ENCODE measurements at regions not wholly inside any gene's neighbourhood (a gene's known extent, or its start where the extent isn't known, plus 50 kb on each side); places are given as distances from the start of the nearest gene placed in this dataset.

DNA sequence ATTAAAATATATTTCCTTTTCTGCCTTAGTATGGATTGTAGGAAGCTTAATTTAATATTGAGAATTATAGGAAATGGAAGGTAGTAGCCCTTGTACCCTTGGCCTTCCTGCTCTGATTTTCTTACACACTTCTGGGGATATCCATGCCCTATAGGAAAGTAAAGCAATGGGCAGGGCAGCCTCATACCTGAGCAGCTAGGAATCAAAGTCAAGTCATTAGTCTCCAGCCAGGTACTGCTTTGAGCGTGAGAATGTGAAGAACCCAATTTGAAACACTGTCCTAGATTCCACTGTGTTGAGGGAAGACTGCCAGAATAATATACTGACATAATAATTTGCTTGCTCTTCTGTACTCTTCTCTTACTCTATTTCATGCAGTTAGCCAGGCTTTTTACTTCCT, 51.0 kb upstream of the L3MBTL3 start:
- no peak for DNase-seq (ENCODE audit: low read depth)

DNA sequence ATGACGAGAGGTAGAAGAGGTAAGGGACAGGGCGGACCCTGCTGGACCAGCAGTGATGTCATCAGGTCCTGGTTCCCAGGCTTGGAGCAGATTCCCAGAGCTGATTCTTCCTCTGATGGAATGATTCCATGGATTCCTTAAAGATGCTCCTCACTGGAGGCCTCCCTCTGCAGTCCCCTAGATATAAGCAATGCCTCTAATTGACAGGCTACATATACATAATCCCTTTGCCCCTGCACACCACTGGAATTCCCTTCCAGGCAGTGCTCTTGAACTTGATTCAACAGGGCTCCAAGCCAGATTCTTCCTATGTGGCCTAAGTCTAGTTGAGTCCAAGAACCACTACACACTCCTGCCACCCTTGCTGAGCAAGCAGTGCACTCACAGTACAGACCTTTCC, 52.3 kb upstream of the L3MBTL3 start:
- no peak for DNase-seq (ENCODE audit: low read depth)

DNA sequence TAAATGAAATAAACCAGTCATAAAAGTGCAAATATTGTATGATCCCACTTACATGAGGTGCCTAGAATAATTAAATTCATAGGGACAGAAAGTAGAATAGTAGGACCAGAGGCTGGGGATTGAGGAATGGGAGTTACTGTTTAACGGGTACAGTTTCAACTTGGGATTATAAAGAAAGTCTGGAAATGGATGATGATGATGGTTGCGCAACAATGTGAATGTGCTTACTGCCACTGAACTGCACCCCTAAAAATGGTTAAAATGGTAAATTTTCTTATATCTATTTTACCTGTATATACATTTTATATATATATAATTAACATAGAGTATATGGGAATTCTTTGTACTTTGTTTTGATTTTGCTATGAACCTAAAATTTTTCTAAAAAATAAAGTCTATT, 53.3 kb upstream of the L3MBTL3 start:
- no peak for DNase-seq (ENCODE audit: low read depth)

DNA sequence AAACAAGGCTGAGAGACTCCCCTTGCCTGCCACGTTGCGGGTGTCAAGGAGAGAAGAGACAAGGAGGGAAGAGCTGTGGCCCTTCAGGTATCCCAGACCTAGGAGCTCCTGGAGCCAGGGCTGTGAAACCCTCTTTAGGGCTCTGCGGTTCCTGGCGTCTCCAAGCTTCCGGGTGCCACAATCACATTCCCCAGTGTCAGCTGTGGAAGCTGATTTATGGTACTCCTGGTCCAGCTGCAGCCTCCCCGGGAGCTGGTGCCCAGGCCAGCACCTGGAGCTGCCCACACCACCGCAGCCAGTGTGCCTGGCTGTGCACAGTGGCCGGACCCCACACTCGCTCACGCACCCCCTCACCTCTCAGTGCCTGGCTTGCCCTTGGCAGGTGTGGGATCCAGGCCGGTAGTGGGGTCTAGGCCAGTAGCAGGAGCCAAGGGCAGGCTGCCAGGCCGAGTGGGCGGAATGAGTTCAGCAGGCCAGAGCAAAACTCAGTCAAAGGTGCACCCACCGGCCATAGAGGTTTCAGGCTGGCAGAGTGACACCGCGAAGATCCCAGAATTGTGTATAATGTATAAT, 58.9 kb upstream of the L3MBTL3 start:
- no peak for DNase-seq (ENCODE audit: low read depth)

DNA sequence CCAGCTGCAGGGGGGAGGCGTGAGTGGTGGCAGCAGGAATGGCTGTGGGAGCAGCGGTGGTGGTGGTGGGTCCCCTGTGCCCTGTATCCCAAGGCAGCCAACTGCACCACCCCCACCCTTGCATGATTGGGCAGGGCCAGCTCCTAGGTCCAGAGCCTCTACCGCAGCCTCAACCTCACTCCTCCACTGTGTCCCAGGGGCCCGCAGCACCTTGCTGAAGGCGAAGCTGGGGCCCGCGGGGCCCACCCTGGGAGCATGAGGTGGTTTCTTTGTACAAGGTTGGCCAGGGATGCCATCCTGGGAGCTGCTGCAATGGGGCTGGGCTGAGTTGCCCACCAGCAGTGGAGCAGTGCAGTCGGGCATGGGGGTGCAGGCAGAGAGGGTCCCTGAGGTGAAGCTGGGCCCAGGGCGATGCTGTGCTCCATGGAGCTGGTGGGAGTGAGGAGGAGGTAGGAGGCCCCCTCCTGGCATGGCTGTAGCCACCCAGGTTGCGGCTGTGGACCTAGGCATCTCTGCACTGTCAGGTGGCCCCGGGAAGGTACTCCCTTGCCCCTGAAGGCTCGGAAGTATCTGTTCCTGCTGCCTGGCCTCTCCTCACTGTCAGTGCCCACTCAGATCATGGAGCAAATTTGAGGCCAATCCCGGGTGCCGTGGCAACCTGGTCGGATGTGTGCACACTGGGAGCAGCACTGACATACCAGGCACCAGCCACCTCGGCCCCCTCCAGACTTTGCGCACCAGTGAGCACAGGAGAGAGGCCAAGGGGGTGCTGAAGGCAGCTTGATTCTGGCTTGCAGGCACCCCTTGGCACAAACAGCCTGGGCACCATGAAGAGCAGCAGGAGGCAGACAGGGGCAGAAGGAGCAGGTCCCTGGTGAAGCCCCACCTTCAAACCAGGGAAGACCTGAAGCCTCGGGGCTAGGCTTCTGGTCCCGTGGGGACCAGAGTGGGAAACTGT, 60.2 kb upstream of the L3MBTL3 start:
- DNase-seq (ENCODE audit: low read depth): no peak

DNA sequence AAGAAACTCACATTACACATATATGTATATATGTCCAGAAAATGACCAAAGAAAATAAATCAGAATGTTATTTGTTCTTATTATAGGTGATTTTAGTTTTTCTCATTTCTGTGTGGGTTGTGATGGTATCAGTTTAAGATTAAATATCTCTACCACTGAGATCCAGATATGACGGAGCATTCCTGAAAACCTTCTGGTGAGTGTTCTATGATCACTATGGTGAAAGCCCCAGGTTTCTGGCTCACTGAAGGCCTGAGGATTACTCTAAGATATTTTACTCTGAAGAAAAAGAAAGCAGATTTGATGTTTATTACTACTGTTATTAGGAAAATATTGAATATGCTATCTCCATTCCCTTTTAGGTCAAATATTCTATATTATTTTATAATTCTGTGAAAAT, 62.8 kb upstream of the L3MBTL3 start:
- peak; percentile 22 for DNase-seq (ENCODE audit: low read depth)

DNA sequence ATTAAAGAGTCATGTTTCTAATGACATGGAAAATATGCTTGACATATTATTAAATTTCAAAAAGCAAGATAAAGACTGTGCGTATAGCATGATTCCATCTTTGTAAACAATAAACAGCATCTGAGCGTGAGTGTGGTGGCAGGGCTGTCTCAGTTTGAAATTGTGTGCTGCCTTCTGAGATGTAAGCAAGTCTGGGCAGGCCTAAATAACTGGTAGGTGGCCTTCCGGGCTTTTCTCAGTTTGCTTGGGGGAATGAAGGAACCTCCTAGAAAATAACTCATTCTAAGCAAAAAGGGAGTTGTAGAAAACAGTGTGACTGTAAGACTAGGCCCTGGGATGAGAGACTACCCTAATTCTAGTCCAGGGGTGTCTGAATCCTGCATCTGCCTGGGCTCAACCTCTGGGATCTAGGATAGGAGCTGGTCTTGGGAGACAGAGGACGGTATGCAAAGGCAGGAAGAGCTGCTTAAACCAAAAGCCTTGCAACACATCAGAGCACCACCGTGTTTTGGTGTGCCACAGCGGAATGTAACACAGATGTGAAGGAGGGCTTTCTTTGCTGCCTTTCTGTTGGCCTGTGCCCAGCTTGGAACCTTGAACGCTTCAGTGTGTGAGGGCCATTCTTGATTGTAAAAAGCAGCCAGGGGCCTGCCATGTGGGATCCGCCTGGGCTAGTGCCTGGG, 63.5 kb upstream of the L3MBTL3 start:
- DNase-seq (ENCODE audit: low read depth): no peak

DNA sequence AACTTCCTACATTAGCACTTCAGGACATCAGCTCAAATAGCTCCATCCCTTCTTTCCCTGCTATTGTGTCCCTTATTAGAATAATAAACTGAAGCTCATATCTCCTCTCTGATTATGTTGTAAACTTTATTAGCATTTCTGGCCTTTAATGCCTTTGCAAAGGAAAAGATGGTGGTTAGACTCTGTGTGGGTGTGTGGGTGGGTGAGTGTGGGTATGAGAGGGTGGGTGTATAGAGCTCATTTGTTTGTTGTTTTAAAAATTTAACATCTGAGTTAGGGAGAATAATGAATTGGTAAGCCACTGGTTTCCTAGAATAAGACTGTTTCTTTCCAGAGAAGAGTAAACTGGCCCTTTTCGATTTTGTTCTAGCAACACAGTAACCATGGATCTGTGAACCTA, 70.6 kb upstream of the L3MBTL3 start:
- no peak for DNase-seq (ENCODE audit: low read depth)

DNA sequence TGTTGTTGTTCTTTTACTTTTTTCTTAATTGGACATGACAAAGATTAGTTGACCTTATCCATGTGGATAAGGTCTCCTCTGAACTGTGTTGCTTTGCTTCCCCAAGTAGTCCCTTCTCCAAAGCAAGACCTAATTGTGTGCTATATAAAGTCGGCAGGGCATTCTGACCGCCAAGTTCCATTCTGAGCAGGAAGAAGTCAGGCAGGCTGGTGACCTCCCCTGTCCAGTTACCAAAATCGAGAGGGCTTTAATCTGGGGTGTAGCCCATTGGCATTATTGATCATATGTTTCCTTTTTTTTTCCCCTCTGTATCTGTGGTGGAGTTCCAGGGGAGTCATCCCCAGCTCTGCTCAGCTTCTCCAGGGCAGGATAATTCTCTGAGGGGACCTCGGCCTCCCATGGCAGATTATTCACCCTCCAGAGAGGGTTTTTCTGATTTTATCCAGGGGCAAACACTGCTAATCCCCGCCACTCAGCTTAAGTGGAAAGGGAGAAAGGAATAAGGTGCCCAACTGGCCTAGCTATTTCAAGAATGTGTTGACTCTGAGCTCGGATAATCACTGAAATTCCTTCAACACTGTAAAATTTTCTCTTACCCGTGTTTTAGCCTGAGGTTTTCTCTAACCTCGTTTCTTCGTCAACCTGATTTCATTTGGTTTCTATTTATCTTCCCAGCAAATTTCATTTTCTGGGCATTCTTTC, 71.8 kb upstream of the L3MBTL3 start:
- DNase-seq (ENCODE audit: low read depth): no peak

DNA sequence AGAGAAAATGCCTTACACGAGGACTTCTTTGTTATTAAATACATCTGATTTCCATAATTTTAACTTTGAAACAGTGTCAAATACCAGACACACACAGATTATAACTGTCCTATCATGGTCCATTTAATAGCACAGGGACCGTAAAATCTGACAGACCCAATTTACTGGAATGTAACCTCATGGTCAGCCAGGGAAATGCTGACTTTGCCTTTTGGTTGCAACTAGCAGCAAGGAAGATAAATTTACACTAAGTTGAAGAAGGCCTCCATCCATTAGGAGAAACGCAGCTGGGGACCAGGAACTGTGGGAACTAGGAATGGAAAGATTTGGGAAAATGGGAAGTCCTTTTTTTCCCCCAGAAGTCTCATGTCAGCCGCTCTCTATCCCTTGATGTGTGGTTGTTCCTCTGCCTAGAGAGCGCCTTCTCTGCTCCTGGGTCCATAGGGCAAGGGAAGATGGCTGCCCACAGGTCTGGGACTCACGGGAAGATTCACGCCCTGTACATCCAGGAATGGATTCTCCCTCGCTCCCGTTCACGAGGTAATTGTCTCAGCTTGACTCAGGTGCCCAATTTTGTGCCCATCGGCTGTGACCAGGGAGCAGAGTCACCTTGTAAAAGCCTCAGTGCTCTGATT, 74.6 kb upstream of the L3MBTL3 start:
- DNase-seq (ENCODE audit: low read depth): no peak

DNA sequence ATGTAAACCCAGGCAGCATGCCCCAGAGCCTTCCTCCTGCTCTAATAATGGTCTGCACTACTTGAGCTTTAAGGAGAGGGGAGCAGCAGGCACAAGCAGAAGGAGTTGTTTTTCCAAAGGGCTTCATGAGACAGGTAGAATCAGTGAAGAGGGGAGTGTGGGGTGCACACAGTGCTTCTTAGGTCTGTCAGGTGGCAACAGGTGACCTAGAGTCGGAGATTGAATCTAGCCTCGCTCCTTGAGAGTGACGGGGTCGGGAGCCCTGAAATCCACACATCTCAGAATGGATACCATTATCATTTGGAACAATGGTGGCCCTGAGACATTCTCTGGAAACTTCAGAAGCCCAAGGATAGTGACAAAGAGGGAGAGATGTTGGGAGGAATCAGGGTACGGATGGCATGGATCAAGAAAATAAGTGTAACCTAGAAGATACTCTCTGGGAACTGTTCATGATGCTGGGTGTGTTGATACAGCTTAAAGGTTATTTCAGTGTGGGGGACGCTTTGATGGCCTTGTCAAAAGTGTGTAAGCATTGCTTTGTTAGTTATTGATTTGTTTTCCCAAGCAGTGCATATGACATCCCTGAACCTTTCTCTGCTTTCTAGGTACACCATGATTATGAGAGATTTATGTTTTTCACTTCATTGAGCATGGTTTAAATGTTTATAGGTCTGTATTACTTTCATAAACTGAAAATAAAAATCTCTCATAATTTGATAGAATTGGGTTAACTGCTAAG, 77.8 kb upstream of the L3MBTL3 start:
- DNase-seq (ENCODE audit: low read depth): no peak

DNA sequence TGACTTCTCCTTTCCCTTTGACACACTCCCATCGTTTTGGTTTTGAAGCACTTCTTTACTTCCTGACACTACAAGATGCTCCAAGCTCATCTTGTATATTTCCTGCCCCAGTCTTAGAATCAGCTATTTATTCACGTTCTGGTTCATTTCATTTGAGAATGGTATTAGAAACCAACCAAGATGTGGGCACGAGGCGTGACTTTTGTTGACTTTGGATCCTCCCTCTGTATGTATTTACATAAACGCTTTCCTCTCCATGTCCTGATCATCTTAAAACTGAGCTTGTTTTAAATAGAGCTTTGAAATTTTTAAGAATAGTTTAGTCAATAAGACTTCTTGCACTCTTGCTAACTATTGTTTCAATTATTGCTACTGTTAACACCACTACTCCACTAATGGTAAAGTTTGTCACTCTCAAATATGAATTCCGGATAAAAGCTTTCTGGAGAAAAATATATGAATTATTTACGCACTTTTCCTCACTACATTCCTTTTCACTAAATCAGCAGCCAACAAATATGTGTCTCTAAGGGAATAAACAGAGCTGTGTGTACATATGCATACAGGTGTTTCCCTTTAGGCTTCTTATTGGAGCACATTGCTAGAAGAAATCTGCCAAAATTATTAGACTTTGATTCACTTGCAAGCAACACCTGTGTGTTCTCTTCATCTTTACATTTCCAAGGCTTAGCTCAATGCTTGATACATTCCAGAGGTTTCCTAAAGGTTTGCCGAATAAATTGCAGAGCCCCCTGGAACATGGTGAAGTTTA, 77.3 kb upstream of the TMEM244 start:
- no peak for DNase-seq (ENCODE audit: low read depth)

DNA sequence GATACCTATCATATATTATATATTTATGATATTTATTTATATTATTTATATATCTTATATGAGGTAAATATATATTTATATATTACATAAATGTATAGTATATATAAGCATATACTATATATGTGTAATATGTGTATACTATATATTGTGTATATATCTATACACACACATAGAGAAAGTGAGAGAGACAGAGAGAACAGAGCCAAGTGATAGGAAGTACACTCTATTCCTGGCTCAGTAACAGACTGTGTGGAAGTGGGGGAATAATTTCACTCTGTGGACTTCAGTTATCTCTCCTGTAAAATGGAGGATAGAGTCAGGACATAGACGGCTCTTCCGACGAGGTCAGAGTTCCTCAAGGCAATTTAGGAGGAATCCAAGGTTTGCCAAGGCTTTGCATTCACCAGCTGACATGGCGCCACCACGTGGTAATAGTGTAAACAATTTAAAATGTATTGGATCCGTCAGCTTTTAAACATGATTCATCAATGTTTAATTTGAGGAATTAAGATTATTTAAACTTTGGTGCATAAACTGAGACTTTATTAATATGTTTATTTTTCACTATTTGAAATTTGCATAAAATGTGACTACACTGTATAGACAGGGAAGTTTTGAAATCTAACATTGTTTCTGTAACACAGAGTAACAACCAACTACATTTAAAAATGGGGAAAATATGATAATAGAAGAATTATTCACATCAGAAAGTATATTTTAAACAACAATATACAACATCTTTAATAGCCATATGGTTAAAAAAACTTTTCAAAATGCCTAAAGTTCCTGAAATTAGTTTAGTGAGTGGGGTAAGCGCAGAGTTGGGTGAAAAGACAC, 75.4 kb upstream of the TMEM244 start:
- DNase-seq (ENCODE audit: low read depth): peak; percentile 59

DNA sequence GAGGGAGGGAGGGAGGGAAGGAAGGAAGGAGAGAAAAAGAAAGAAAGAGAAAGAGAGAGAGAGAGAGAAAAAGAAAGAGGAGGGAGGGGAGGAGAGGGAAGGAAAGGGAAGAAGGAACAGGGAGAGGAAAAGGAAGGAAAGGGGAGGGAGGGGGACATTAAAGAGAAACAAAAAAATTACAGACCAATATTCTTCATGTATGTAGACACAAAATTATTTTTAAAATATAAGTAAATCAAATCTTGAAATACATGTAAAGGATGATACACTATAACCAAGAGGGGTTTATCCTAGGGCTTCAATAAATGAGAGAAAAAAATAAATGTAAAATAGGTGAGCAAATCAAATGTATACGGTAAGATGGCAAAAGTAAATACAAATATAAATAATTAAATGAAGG, 71.2 kb upstream of the TMEM244 start:
- no peak for DNase-seq (ENCODE audit: low read depth)

DNA sequence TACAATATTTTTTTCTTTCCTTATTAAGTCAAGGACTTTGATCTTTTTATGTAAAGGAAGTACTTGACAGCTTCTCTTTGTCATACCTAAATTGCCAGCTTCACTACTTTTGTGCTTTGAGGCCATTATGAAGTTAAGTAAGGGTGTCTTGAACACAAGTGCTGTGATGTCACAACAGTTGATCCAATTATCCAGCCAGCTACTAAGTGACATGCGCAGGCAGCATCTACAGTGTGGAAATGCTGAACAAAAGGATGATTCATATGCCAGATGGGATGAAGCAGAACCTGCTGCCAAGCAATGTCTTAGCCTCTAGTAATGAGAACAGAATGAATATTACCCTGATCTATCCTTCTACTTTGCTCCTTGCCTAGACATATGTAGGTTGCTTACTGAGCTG, 68.3 kb upstream of the TMEM244 start:
- DNase-seq (ENCODE audit: low read depth): peak; percentile 80

DNA sequence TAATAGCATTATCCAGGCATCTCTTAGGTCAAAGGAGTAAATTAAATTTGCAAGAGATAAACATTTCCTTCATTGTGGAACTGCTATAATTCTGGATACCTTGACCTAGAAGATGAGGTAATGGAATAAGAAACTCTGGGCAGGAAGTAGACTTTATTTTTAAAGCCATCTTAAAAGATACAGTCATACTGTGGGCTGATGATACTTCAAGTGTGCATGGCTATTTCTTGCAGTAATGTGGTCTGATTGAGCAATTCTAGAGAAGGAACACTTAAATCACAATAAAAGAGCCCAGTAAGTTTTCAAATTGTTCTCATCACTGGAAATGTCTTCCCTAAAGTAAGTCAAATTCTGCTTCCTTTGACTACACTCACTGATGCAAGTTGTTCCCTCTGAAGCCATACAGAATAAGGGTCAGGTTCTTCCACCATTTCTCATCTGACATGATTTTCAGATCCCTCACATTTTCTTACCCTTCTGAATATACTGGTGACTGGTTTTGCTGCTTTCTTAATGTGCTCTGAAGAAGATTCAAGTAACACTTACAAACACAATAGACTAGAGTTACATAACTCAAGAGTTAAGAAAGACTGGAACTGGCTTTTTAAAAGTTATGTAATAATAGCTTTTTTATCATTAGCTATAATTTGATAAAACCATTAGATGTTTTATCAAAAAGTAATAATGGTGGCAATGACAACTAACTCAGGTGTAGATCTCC, 62.6 kb upstream of the TMEM244 start:
- peak; percentile 88 for DNase-seq (ENCODE audit: low read depth)

DNA sequence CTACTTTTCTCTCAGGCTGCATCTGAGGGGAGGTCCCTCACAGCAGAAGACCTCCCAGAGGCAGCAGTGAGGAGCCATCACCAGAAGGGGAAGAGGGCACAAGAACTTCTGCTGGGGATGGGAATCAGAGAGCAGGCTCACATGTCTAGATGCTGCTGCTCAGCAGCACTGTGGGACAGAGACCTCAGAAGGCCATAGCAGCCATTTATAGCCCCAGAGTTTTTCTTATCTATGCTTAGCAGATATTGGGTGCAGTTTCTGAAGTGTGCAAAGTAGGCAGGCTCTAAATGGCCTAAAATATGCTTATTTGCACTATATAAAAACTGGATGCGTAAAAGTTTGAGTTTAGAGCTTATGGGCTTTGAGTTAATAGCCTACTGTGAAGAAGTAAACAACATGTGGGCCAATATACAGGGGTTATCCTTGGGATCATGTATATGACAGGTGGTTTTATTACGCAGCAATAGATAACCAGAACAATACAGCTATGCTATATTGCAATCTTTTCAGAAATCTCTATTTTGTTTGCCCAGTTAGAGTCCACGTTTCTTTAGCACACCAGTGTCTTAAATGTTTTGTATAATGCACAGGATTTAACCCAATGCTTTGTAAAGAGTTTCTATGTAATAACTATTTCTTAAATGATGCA, 60.2 kb upstream of the TMEM244 start:
- no peak for DNase-seq (ENCODE audit: low read depth)

DNA sequence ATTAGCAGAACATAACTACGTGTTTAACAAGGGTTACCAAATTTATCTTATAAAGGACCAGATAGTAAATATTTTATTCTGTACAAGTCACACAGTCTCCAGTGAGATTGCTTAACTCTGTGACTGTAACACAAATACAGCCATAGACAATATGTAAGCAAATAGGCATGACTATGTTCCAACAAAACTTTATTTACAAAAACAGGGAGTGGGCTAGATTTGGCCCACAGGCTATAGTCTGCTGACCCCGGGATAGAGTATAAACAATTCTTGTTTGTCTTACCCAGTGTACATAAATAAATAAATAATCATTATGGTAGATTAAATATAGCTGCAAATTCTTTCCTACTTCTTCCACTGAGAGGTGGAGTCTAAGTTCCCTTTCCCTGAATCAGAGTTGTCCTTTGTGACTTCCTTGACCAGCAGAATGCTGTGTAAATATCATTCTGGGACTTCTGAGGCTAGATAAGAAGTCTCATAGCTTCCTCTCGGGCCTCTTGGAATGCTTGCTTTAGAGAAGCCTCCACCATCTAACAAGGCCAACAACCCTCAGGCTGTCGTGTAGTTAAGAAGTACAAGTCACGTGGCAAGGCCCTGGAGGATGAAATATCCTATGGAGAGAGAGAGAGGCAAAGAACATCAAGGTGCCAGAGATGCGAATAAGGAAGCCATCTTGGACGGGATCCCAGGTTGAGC, 59.1 kb upstream of the TMEM244 start:
- peak; percentile 28 for DNase-seq (ENCODE audit: low read depth)

Data from amniotic epithelial cell (primary cell).